ENCODE measurements at regions not wholly inside any gene's neighbourhood (a gene's known extent, or its start where the extent isn't known, plus 50 kb on each side); places are given as distances from the start of the nearest gene placed in this dataset.

- no peak for DNase-seq (ENCODE audit: insufficient read length, low spot score, missing footprints)
- Histone ChIP-seq H2AFZ (ENCODE audit: low read length) (no peak overlapping the region), H3K36me3 (ENCODE audit: insufficient read depth, low read length) (no peaks in the 10 kb centered on the region), H3K4me1 (ENCODE audit: insufficient read depth, low read length) (no peaks in the 10 kb centered on the region), H3K4me2 (ENCODE audit: insufficient read depth, low read length) (no peak overlapping the region), H3K4me3 (ENCODE audit: insufficient read depth, low read length) (no peak overlapping the region), H4K20me1 (ENCODE audit: insufficient read depth, low read length) (no peaks in the 10 kb centered on the region), H3K27ac (ENCODE audit: low read depth, low read length) (no peak overlapping the region), H3K27me3 (ENCODE audit: insufficient read depth, low read length) (no peaks in the 10 kb centered on the region), H3K9me3 (ENCODE audit: low read depth, low read length) (no peaks in the 10 kb centered on the region), H3K79me2 (ENCODE audit: insufficient read depth, low read length) (no peaks in the 10 kb centered on the region)
- no peak for TF ChIP-seq CTCF (IDR thresholded peaks at IDR 0.05; ENCODE audit: extremely low read depth, low read depth, low read length)
Measured at GRCh38 chr11:129302386-129303101, 73.1 kb upstream of the BARX2 start.

- Histone ChIP-seq H3K27me3 (ENCODE audit: insufficient read depth, low read length) (peaks cover 4% of the 10 kb centered on the region), H4K20me1 (ENCODE audit: insufficient read depth, low read length) (no peaks in the 10 kb centered on the region), H3K36me3 (ENCODE audit: insufficient read depth, low read length) (no peaks in the 10 kb centered on the region), H3K9me3 (ENCODE audit: low read depth, low read length) (no peaks in the 10 kb centered on the region), H3K4me2 (ENCODE audit: insufficient read depth, low read length) (no peak overlapping the region), H3K4me1 (ENCODE audit: insufficient read depth, low read length) (no peaks in the 10 kb centered on the region), H3K27ac (ENCODE audit: low read depth, low read length) (no peak overlapping the region), H3K4me3 (ENCODE audit: insufficient read depth, low read length) (no peak overlapping the region), H3K79me2 (ENCODE audit: insufficient read depth, low read length) (no peaks in the 10 kb centered on the region), H2AFZ (ENCODE audit: low read length) (no peak overlapping the region)
- no peak for TF ChIP-seq CTCF (IDR thresholded peaks at IDR 0.05; ENCODE audit: extremely low read depth, low read depth, low read length)
- DNase-seq (ENCODE audit: insufficient read length, low spot score, missing footprints), result no peak
Measured at GRCh38 chr11:129300099-129300498, 75.5 kb upstream of the BARX2 start.

GRCh38 chr11:129298988-129299387 is 76.7 kb upstream of the BARX2 start:
- Histone ChIP-seq H3K79me2 (ENCODE audit: insufficient read depth, low read length) (no peaks in the 10 kb centered on the region), H2AFZ (ENCODE audit: low read length) (peak overlapping the region; percentile 7), H3K36me3 (ENCODE audit: insufficient read depth, low read length) (no peaks in the 10 kb centered on the region), H3K4me1 (ENCODE audit: insufficient read depth, low read length) (no peaks in the 10 kb centered on the region), H3K27me3 (ENCODE audit: insufficient read depth, low read length) (peaks cover 4% of the 10 kb centered on the region), H3K4me2 (ENCODE audit: insufficient read depth, low read length) (no peak overlapping the region), H4K20me1 (ENCODE audit: insufficient read depth, low read length) (no peaks in the 10 kb centered on the region), H3K27ac (ENCODE audit: low read depth, low read length) (no peak overlapping the region), H3K4me3 (ENCODE audit: insufficient read depth, low read length) (no peak overlapping the region), H3K9me3 (ENCODE audit: low read depth, low read length) (no peaks in the 10 kb centered on the region)
- no peak for DNase-seq (ENCODE audit: insufficient read length, low spot score, missing footprints)
- TF ChIP-seq CTCF (IDR thresholded peaks at IDR 0.05; ENCODE audit: extremely low read depth, low read depth, low read length), result no peak

- Histone ChIP-seq H3K4me3 (ENCODE audit: insufficient read depth, low read length) (no peak overlapping the region), H3K27ac (ENCODE audit: low read depth, low read length) (no peak overlapping the region), H3K36me3 (ENCODE audit: insufficient read depth, low read length) (no peaks in the 10 kb centered on the region), H3K79me2 (ENCODE audit: insufficient read depth, low read length) (no peaks in the 10 kb centered on the region), H4K20me1 (ENCODE audit: insufficient read depth, low read length) (no peaks in the 10 kb centered on the region), H3K9me3 (ENCODE audit: low read depth, low read length) (no peaks in the 10 kb centered on the region), H3K4me1 (ENCODE audit: insufficient read depth, low read length) (no peaks in the 10 kb centered on the region), H3K4me2 (ENCODE audit: insufficient read depth, low read length) (no peak overlapping the region), H2AFZ (ENCODE audit: low read length) (no peak overlapping the region), H3K27me3 (ENCODE audit: insufficient read depth, low read length) (peaks cover 11% of the 10 kb centered on the region)
- no peak for TF ChIP-seq CTCF (IDR thresholded peaks at IDR 0.05; ENCODE audit: extremely low read depth, low read depth, low read length)
- DNase-seq (ENCODE audit: insufficient read length, low spot score, missing footprints), result peak; percentile 38
Measured at GRCh38 chr11:129295746-129296145, 79.9 kb upstream of the BARX2 start.

Data from osteoblast (primary cell).